ENCODE measurements at regions not wholly inside any gene's neighbourhood (a gene's known extent, or its start where the extent isn't known, plus 50 kb on each side); places are given as distances from the start of the nearest gene placed in this dataset.

DNA sequence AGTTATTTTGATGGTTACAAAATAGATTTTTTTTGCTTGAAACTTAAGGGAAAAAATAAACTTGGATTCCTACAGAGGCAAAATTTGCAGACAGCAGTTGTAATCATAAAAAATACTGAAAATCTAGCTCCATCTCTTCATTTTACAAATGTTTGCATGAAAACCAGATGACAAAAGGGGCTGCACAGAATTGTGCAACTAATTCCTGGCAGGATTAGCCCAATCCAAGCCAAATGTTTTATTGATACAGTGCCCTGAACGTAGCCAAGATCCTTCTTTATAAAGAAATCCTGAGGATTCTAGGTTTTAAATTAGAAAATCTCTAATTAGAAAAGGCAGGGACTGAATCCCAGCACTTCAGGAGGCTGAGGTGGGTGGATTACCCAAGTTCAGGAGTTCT lies 356.4 kb upstream of the SEL1L start:
- no peak for ATAC-seq (ENCODE audit: poor library complexity)
- POLR2A ChIA-PET: no interaction called here
- intact Hi-C loops (cut with DNase I, micrococcal nuclease): no loop called here

GRCh38 chr14:81903477-81903876 lies 369.8 kb upstream of the SEL1L start:
- Histone ChIP-seq H3K27ac (ENCODE audit: low read depth in 1 of 2, low read length in 2 of 2) (no peak overlapping the region), H3K4me1 (ENCODE audit: insufficient read depth, low read length) (no peaks in the 10 kb centered on the region), H3K36me3 (ENCODE audit: insufficient read depth, low read length) (no peaks in the 10 kb centered on the region), H3K4me3 (ENCODE audit: low read length) (no peak overlapping the region), H3K9me3 (ENCODE audit: control insufficient read depth in 1 of 2, insufficient read depth in 1 of 2, low read length in 2 of 2) (peaks cover 4 to 12% of the 10 kb centered on the region in 2 experiments), H3K27me3 (ENCODE audit: control insufficient read depth in 1 of 2, insufficient read depth in 2 of 2, low read length in 2 of 2) (no peaks in the 10 kb centered on the region)
- no peak for ATAC-seq (ENCODE audit: poor library complexity)
- Mint-ChIP-seq H3K9me3 (peaks cover 21% of the 10 kb centered on the region), H3K27ac (no peak overlapping the region), H3K36me3 (ENCODE audit: low read depth) (no peaks in the 10 kb centered on the region), H3K27me3 (no peaks in the 10 kb centered on the region), H3K4me1 (ENCODE audit: low read depth) (no peaks in the 10 kb centered on the region), H3K4me3 (no peak overlapping the region)
- ChIA-PET CTCF (no interaction called here), POLR2A (no interaction called here)
- TF ChIP-seq, protein P1, sequence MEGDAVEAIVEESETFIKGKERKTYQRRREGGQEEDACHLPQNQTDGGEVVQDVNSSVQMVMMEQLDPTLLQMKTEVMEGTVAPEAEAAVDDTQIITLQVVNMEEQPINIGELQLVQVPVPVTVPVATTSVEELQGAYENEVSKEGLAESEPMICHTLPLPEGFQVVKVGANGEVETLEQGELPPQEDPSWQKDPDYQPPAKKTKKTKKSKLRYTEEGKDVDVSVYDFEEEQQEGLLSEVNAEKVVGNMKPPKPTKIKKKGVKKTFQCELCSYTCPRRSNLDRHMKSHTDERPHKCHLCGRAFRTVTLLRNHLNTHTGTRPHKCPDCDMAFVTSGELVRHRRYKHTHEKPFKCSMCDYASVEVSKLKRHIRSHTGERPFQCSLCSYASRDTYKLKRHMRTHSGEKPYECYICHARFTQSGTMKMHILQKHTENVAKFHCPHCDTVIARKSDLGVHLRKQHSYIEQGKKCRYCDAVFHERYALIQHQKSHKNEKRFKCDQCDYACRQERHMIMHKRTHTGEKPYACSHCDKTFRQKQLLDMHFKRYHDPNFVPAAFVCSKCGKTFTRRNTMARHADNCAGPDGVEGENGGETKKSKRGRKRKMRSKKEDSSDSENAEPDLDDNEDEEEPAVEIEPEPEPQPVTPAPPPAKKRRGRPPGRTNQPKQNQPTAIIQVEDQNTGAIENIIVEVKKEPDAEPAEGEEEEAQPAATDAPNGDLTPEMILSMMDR (IDR thresholded peaks at IDR 0.05): no peak
- no peak for DNase-seq
- intact Hi-C loops (cut with DNase I, micrococcal nuclease): no loop called here

More for the DNA sequence above, 356.4 kb upstream of the SEL1L start:
- Mint-ChIP-seq H3K4me1 (ENCODE audit: low read depth) (no peaks in the 10 kb centered on the region), H3K27ac (no peak overlapping the region), H3K27me3 (no peaks in the 10 kb centered on the region), H3K36me3 (ENCODE audit: low read depth) (no peaks in the 10 kb centered on the region), H3K4me3 (no peak overlapping the region), H3K9me3 (peaks cover 5% of the 10 kb centered on the region)
- CTCF ChIA-PET: no interaction called here
- TF ChIP-seq, protein P1 (IDR thresholded peaks at IDR 0.05): no peak
- no peak for DNase-seq
- no peak overlapping the region for H3K27ac ChIP-seq (ENCODE audit: low read depth in 1 of 2, low read length in 2 of 2)
- no peak overlapping the region for H3K4me3 ChIP-seq (ENCODE audit: low read length)
- no peaks in the 10 kb centered on the region for H3K36me3 ChIP-seq (ENCODE audit: insufficient read depth, low read length)
- no peaks in the 10 kb centered on the region for H3K4me1 ChIP-seq (ENCODE audit: insufficient read depth, low read length)
- no peaks in the 10 kb centered on the region for H3K27me3 ChIP-seq (ENCODE audit: control insufficient read depth in 1 of 2, insufficient read depth in 2 of 2, low read length in 2 of 2)
- peaks cover 0 to 3% of the 10 kb centered on the region in 2 experiments for H3K9me3 ChIP-seq (ENCODE audit: control insufficient read depth in 1 of 2, insufficient read depth in 1 of 2, low read length in 2 of 2)

GRCh38 chr14:81927070-81927469 lies 393.4 kb upstream of the SEL1L start:
- Mint-ChIP-seq H3K9me3 (peaks cover 7% of the 10 kb centered on the region), H3K27me3 (no peaks in the 10 kb centered on the region), H3K4me3 (no peak overlapping the region), H3K27ac (no peak overlapping the region), H3K4me1 (ENCODE audit: low read depth) (no peaks in the 10 kb centered on the region), H3K36me3 (ENCODE audit: low read depth) (no peaks in the 10 kb centered on the region)
- intact Hi-C loops (cut with DNase I, micrococcal nuclease): no loop called here
- no peaks in the 10 kb centered on the region for H3K9me3 ChIP-seq (ENCODE audit: control insufficient read depth in 1 of 2, insufficient read depth in 1 of 2, low read length in 2 of 2)
- no peaks in the 10 kb centered on the region for H3K36me3 ChIP-seq (ENCODE audit: insufficient read depth, low read length)
- H3K27ac ChIP-seq (ENCODE audit: low read depth in 1 of 2, low read length in 2 of 2): no peak overlapping the region
- ATAC-seq (ENCODE audit: poor library complexity) (no peak), DNase-seq (no peak)
- CTCF ChIA-PET: no interaction called here
- no peaks in the 10 kb centered on the region for H3K4me1 ChIP-seq (ENCODE audit: insufficient read depth, low read length)
- H3K27me3 ChIP-seq (ENCODE audit: control insufficient read depth in 1 of 2, insufficient read depth in 2 of 2, low read length in 2 of 2): no peaks in the 10 kb centered on the region
- POLR2A ChIA-PET: no interaction called here
- H3K4me3 ChIP-seq (ENCODE audit: low read length): no peak overlapping the region
- TF ChIP-seq, protein P1 (IDR thresholded peaks at IDR 0.05): no peak

Measured in CD4-positive, alpha-beta T cell (primary cell).